ENCODE measurements at regions not wholly inside any gene's neighbourhood (a gene's known extent, or its start where the extent isn't known, plus 50 kb on each side); places are given as distances from the start of the nearest gene placed in this dataset.

DNA sequence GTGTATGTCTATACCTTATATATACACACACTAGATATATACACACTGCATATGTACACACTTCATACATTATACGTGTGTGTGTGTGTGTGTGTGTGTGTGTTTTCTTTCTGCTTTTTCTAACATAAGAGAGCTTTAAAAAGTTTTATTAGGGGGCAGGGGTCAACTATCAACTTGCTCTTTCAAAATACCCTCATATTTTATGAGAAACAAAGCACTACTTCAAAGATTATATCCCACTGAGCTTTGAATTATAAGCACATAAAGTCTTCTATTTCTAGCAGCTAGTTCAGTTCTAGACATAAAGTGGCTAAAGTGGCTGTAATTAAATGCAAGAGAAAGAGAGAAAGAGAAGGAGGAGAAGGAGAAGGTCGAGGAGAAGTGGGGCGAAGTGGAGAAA is 1361.3 kb downstream of the ZPLD1 start:
- H2AFZ ChIP-seq (ENCODE audit: control insufficient read depth, low read length): no peak overlapping the region
- H3K4me3 ChIP-seq (ENCODE audit: control insufficient read depth in 2 of 3, extremely low read depth in 1 of 3, insufficient read depth in 2 of 3, low read depth in 1 of 3, low read length in 3 of 3): no peak overlapping the region
- dilution Hi-C loops (cut with MboI; ENCODE audit: extremely low pct_ligation_motif_present, low sequenced_read_pairs): no loop called here
- H3K9me3 ChIP-seq (ENCODE audit: control insufficient read depth, low read depth, low read length): no peaks in the 10 kb centered on the region
- H3K9me1 ChIP-seq (ENCODE audit: control insufficient read depth, extremely low read depth, insufficient read depth, low read length): no peaks in the 10 kb centered on the region
- H3K4me2 ChIP-seq (ENCODE audit: control insufficient read depth, extremely low read depth, insufficient read depth, low read depth, low read length): no peak overlapping the region
- H4K20me1 ChIP-seq (ENCODE audit: control insufficient read depth, extremely low read depth, insufficient read depth, low read length): no peaks in the 10 kb centered on the region
- no peaks in the 10 kb centered on the region for H3K27me3 ChIP-seq (ENCODE audit: control insufficient read depth, extremely low read depth, insufficient read depth, low read length)
- FAIRE-seq (no peak), DNase-seq (ENCODE audit: low read depth, low spot score) (no peak)
- no peaks in the 10 kb centered on the region for H3K4me1 ChIP-seq (ENCODE audit: control insufficient read depth, extremely low read depth, insufficient read depth, low read length)
- H3K79me2 ChIP-seq (ENCODE audit: control insufficient read depth, insufficient read depth, low read length): no peaks in the 10 kb centered on the region
- no peaks in the 10 kb centered on the region for H3K36me3 ChIP-seq (ENCODE audit: control insufficient read depth in 2 of 2, extremely low read depth in 1 of 2, insufficient read depth in 2 of 2, low read length in 2 of 2)
- H3K9ac ChIP-seq (ENCODE audit: control insufficient read depth, extremely low read depth, insufficient read depth, low read length): no peak overlapping the region
- TF ChIP-seq, protein P1, sequence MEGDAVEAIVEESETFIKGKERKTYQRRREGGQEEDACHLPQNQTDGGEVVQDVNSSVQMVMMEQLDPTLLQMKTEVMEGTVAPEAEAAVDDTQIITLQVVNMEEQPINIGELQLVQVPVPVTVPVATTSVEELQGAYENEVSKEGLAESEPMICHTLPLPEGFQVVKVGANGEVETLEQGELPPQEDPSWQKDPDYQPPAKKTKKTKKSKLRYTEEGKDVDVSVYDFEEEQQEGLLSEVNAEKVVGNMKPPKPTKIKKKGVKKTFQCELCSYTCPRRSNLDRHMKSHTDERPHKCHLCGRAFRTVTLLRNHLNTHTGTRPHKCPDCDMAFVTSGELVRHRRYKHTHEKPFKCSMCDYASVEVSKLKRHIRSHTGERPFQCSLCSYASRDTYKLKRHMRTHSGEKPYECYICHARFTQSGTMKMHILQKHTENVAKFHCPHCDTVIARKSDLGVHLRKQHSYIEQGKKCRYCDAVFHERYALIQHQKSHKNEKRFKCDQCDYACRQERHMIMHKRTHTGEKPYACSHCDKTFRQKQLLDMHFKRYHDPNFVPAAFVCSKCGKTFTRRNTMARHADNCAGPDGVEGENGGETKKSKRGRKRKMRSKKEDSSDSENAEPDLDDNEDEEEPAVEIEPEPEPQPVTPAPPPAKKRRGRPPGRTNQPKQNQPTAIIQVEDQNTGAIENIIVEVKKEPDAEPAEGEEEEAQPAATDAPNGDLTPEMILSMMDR (optimal IDR thresholded peaks at IDR 0.05 in 1 of 3, IDR thresholded peaks at IDR 0.05 in 1 of 3, conservative IDR thresholded peaks at IDR 0.05 in 1 of 3; ENCODE audit: extremely low read depth in 1 of 3, insufficient read depth in 2 of 3, low read length in 3 of 3): no peak
- TF ChIP-seq EZH2 (IDR thresholded peaks at IDR 0.05; ENCODE audit: low read length): no peak
- no peak overlapping the region for H3K27ac ChIP-seq (ENCODE audit: control insufficient read depth, insufficient read depth, low read length)

DNA sequence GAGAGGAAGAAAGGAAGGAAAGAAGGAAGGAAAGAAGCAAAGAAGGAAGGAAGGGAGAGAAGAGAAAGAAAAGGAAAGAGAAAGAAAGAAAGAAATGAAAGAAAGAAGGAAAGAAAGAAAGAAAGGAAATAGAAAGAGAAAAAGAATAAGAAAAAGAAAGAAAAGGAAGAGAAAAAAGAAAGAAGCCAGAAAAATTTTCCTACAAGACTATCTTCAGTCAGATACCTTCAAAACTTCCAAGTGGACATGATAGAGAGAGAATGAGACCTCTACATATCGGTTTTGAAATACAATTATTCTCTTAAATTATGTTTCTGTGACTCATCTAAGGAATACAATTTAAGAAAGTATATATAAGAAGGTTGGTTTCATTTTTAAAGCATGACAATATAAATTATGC is 1369.0 kb downstream of the ZPLD1 start:
- H3K27me3 ChIP-seq (ENCODE audit: control insufficient read depth, extremely low read depth, insufficient read depth, low read length): no peaks in the 10 kb centered on the region
- H3K4me3 ChIP-seq (ENCODE audit: control insufficient read depth in 2 of 3, extremely low read depth in 1 of 3, insufficient read depth in 2 of 3, low read depth in 1 of 3, low read length in 3 of 3): no peak overlapping the region
- H3K4me1 ChIP-seq (ENCODE audit: control insufficient read depth, extremely low read depth, insufficient read depth, low read length): no peaks in the 10 kb centered on the region
- no peaks in the 10 kb centered on the region for H3K9me1 ChIP-seq (ENCODE audit: control insufficient read depth, extremely low read depth, insufficient read depth, low read length)
- no peak overlapping the region for H3K9ac ChIP-seq (ENCODE audit: control insufficient read depth, extremely low read depth, insufficient read depth, low read length)
- no peak for TF ChIP-seq EZH2 (IDR thresholded peaks at IDR 0.05; ENCODE audit: low read length)
- FAIRE-seq (no peak), DNase-seq (ENCODE audit: low read depth, low spot score) (no peak)
- no peak overlapping the region for H3K4me2 ChIP-seq (ENCODE audit: control insufficient read depth, extremely low read depth, insufficient read depth, low read depth, low read length)
- H3K9me3 ChIP-seq (ENCODE audit: control insufficient read depth, low read depth, low read length): no peaks in the 10 kb centered on the region
- no peaks in the 10 kb centered on the region for H3K36me3 ChIP-seq (ENCODE audit: control insufficient read depth in 2 of 2, extremely low read depth in 1 of 2, insufficient read depth in 2 of 2, low read length in 2 of 2)
- H3K79me2 ChIP-seq (ENCODE audit: control insufficient read depth, insufficient read depth, low read length): no peaks in the 10 kb centered on the region
- no peak overlapping the region for H2AFZ ChIP-seq (ENCODE audit: control insufficient read depth, low read length)
- no peak overlapping the region for H3K27ac ChIP-seq (ENCODE audit: control insufficient read depth, insufficient read depth, low read length)
- dilution Hi-C loops (cut with MboI; ENCODE audit: extremely low pct_ligation_motif_present, low sequenced_read_pairs): no loop called here
- H4K20me1 ChIP-seq (ENCODE audit: control insufficient read depth, extremely low read depth, insufficient read depth, low read length): no peaks in the 10 kb centered on the region

DNA sequence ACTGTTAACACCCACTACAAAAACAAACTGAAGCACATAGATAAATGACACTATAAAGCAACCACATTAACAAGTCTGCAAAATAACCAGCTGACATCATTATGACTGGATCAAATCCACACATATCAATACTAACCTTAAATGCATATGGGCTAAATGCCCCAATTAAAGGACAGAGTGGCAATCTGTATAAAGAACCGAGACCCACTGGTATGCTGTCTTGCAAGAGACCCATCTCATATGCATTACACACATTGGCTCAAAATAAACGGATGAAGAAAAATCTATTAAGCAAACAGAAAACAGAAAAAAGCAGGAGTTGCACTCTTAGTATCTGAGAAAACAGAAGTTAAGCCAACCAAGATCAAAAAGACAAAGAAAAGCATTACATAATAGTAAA is 1375.4 kb downstream of the ZPLD1 start:
- no peaks in the 10 kb centered on the region for H4K20me1 ChIP-seq (ENCODE audit: control insufficient read depth, extremely low read depth, insufficient read depth, low read length)
- FAIRE-seq: no peak
- H3K27ac ChIP-seq (ENCODE audit: control insufficient read depth, insufficient read depth, low read length): no peak overlapping the region
- no peaks in the 10 kb centered on the region for H3K9me1 ChIP-seq (ENCODE audit: control insufficient read depth, extremely low read depth, insufficient read depth, low read length)
- H3K9me3 ChIP-seq (ENCODE audit: control insufficient read depth, low read depth, low read length): no peaks in the 10 kb centered on the region
- dilution Hi-C loops (cut with MboI; ENCODE audit: extremely low pct_ligation_motif_present, low sequenced_read_pairs): no loop called here
- no peaks in the 10 kb centered on the region for H3K79me2 ChIP-seq (ENCODE audit: control insufficient read depth, insufficient read depth, low read length)
- H3K9ac ChIP-seq (ENCODE audit: control insufficient read depth, extremely low read depth, insufficient read depth, low read length): no peak overlapping the region
- no peak overlapping the region for H3K4me3 ChIP-seq (ENCODE audit: control insufficient read depth in 2 of 3, extremely low read depth in 1 of 3, insufficient read depth in 2 of 3, low read depth in 1 of 3, low read length in 3 of 3)
- H2AFZ ChIP-seq (ENCODE audit: control insufficient read depth, low read length): no peak overlapping the region
- no peak for DNase-seq (ENCODE audit: low read depth, low spot score)
- H3K4me1 ChIP-seq (ENCODE audit: control insufficient read depth, extremely low read depth, insufficient read depth, low read length): no peaks in the 10 kb centered on the region
- TF ChIP-seq EZH2 (IDR thresholded peaks at IDR 0.05; ENCODE audit: low read length): no peak
- TF ChIP-seq, protein P1 (optimal IDR thresholded peaks at IDR 0.05 in 1 of 3, IDR thresholded peaks at IDR 0.05 in 1 of 3, conservative IDR thresholded peaks at IDR 0.05 in 1 of 3; ENCODE audit: extremely low read depth in 1 of 3, insufficient read depth in 2 of 3, low read length in 3 of 3): no peak
- H3K4me2 ChIP-seq (ENCODE audit: control insufficient read depth, extremely low read depth, insufficient read depth, low read depth, low read length): no peak overlapping the region
- no peaks in the 10 kb centered on the region for H3K36me3 ChIP-seq (ENCODE audit: control insufficient read depth in 2 of 2, extremely low read depth in 1 of 2, insufficient read depth in 2 of 2, low read length in 2 of 2)
- no peaks in the 10 kb centered on the region for H3K27me3 ChIP-seq (ENCODE audit: control insufficient read depth, extremely low read depth, insufficient read depth, low read length)
